ENCODE measurements at regions not wholly inside any gene's neighbourhood (a gene's known extent, or its start where the extent isn't known, plus 50 kb on each side); places are given as distances from the start of the nearest gene placed in this dataset.

DNA sequence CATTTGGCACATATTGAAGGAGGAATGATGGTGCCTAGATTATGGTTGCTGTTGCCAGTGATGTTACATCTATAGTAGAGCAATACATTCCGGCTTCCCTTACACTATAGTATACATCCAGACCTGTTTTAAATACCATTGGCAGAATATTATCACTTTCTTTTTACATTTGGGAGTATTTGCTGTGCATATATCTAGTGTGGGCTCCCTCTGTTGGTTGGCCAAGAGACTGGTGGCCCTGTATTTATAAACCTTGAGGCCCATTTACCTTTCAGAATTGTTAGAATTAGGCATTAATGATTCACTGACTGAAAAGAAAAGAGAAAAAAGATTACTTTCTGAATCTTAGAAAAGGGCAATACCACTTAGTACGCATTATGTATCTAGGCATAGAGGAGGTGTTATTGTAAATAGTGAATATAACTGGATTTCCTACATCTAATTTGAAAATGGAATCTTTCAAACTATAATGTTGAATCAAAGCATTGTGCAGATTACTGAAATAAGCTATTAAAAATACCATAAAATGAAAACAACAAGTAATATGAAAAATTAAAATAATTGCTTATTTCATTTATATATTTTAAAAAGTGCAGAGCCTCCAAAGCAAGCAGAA is 628.8 kb upstream of the MAN1A1 start:
- no peaks in the 10 kb centered on the region for H3K27me3 ChIP-seq (ENCODE audit: control insufficient read depth, insufficient read depth, low read length)

DNA sequence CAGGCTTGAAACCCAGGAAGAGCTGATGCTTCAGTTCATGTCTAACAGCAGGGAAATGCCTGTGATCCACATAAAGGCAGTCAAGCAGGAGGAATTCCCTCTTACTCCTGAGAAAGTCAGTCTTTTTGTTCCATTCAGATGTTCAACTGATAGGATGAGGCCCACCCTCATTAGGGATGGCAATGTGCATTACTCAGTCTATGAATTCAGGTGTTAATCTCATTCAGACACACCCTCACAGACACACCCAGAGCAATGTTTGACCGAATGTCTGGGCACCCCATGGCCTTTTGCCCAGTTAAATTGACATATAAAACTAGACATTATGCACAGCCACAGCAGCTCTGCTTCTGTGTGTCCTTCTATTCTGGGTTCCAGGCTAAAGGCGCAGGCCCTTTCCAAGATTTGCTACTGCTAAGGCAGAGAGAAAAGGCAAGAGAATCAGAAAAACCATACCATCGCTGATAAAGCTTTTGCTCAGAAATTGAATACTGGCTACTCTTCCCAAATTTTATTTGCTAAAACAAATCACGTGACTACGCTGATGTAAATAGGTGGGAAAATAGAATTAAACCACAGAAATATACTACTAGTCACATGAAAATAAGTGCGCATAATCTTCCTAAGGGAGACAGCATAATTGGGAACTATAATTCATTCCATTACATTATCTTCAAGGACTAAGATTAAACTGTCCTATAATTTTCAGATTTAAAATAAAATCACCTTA is 625.0 kb upstream of the MAN1A1 start:
- no peak overlapping the region for H3K27ac ChIP-seq (ENCODE audit: low read depth, low read length)
- no peak overlapping the region for H3K4me3 ChIP-seq (ENCODE audit: low read depth, low read length)
- no peak overlapping the region for H3K9ac ChIP-seq (ENCODE audit: low read depth, low read length)
- no peaks in the 10 kb centered on the region for H3K9me3 ChIP-seq (ENCODE audit: control insufficient read depth, insufficient read depth, low read length)
- H3K36me3 ChIP-seq (ENCODE audit: control insufficient read depth, insufficient read depth, low read length) = no peaks in the 10 kb centered on the region
- no peaks in the 10 kb centered on the region for H3K4me1 ChIP-seq (ENCODE audit: control insufficient read depth, insufficient read depth, low read length)
- no peaks in the 10 kb centered on the region for H3K27me3 ChIP-seq (ENCODE audit: control insufficient read depth, insufficient read depth, low read length)

More for the DNA sequence above, 628.8 kb upstream of the MAN1A1 start:
- Histone ChIP-seq H3K36me3 (ENCODE audit: control insufficient read depth, insufficient read depth, low read length) (no peaks in the 10 kb centered on the region), H3K4me1 (ENCODE audit: control insufficient read depth, insufficient read depth, low read length) (no peaks in the 10 kb centered on the region), H3K27ac (ENCODE audit: low read depth, low read length) (no peak overlapping the region), H3K9ac (ENCODE audit: low read depth, low read length) (no peak overlapping the region), H3K9me3 (ENCODE audit: control insufficient read depth, insufficient read depth, low read length) (no peaks in the 10 kb centered on the region), H3K4me3 (ENCODE audit: low read depth, low read length) (no peak overlapping the region)

DNA sequence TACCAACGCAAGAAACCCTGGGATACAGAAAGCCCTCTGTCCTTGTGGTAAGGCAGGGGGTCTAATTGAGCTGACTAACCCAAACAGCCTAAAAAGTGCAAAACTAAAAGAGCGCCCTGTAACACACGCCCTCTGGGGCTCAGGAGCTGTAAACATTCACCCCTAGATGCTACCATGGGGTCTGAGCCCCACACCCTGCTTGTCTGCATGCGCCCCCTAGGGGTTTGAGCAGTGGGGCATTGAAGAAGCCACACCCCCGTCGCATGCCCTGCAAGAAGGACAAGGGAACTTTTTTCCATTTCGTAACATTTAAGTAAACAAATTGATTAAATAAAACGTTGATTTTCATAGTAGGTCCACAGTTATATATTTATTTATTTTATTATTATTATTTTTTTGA is 616.9 kb upstream of the MAN1A1 start:
- H3K4me3 ChIP-seq (ENCODE audit: low read depth, low read length) = no peak overlapping the region
- no peak overlapping the region for H3K9ac ChIP-seq (ENCODE audit: low read depth, low read length)
- H3K36me3 ChIP-seq (ENCODE audit: control insufficient read depth, insufficient read depth, low read length) = no peaks in the 10 kb centered on the region
- no peaks in the 10 kb centered on the region for H3K27me3 ChIP-seq (ENCODE audit: control insufficient read depth, insufficient read depth, low read length)
- H3K27ac ChIP-seq (ENCODE audit: low read depth, low read length) = no peak overlapping the region
- H3K9me3 ChIP-seq (ENCODE audit: control insufficient read depth, insufficient read depth, low read length) = no peaks in the 10 kb centered on the region
- H3K4me1 ChIP-seq (ENCODE audit: control insufficient read depth, insufficient read depth, low read length) = no peaks in the 10 kb centered on the region

DNA sequence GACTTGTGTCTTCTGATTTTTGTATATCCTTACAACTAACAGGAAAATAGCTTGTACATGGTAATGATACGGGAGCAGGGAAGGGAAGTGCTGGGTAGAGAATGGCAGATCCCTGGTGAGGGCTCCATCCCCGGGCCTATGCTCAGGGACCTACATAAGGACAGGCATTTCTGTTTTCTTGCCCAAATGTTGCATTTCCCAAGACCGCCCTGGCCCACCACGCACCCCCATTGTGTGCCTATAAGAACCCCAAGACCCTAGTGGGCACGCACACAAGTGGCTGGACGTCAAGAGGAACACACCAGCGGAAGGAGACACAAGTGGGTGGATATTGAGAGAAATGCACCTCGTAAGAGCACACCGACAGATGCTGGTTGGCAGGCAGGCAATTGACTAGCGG is 616.3 kb upstream of the MAN1A1 start:
- Histone ChIP-seq H3K27ac (ENCODE audit: low read depth, low read length) (no peak overlapping the region), H3K4me1 (ENCODE audit: control insufficient read depth, insufficient read depth, low read length) (no peaks in the 10 kb centered on the region), H3K27me3 (ENCODE audit: control insufficient read depth, insufficient read depth, low read length) (no peaks in the 10 kb centered on the region), H3K9ac (ENCODE audit: low read depth, low read length) (no peak overlapping the region), H3K9me3 (ENCODE audit: control insufficient read depth, insufficient read depth, low read length) (no peaks in the 10 kb centered on the region), H3K36me3 (ENCODE audit: control insufficient read depth, insufficient read depth, low read length) (no peaks in the 10 kb centered on the region), H3K4me3 (ENCODE audit: low read depth, low read length) (no peak overlapping the region)

DNA sequence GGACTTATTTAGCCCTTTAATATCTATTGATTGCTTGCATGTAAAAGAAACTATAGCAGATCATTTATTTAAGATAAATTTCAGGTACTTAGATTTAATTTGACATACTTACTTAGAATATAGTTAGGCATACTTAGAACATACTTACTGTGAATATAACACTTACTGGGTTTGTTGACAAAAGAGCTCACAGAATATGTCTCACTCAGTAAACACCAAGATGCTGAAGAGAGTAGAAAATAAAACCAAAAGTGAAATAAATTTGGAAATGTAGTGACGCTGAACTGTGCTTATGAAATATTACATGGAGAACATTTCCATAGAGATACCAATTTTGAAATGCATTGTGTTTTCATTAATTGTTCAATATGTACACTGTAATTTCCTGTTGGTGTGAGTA is 615.4 kb upstream of the MAN1A1 start:
- Histone ChIP-seq H3K9ac (ENCODE audit: low read depth, low read length) (no peak overlapping the region), H3K27ac (ENCODE audit: low read depth, low read length) (no peak overlapping the region), H3K36me3 (ENCODE audit: control insufficient read depth, insufficient read depth, low read length) (no peaks in the 10 kb centered on the region), H3K27me3 (ENCODE audit: control insufficient read depth, insufficient read depth, low read length) (no peaks in the 10 kb centered on the region), H3K9me3 (ENCODE audit: control insufficient read depth, insufficient read depth, low read length) (no peaks in the 10 kb centered on the region), H3K4me3 (ENCODE audit: low read depth, low read length) (no peak overlapping the region), H3K4me1 (ENCODE audit: control insufficient read depth, insufficient read depth, low read length) (peaks cover 4% of the 10 kb centered on the region)

DNA sequence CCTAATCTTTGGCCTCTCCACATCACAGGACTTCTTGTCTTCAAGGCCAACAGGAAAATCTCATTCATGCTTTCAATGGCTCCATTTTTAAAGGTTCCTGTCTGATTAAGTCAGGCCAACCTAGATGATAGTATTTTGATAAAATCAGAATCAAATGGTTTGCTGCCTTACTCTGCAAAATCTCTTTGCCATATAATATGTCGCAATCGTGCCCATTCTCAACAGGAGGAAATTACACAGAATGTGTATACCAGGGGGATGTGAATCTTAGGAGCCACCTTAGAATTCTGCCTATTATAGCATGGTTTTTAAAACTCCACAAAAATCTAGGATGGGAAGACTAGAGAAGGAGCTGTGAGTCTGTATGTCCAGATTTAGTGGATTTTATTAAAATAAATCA is 612.9 kb upstream of the MAN1A1 start:
- Histone ChIP-seq H3K27me3 (ENCODE audit: control insufficient read depth, insufficient read depth, low read length) (no peaks in the 10 kb centered on the region), H3K9me3 (ENCODE audit: control insufficient read depth, insufficient read depth, low read length) (no peaks in the 10 kb centered on the region), H3K4me1 (ENCODE audit: control insufficient read depth, insufficient read depth, low read length) (peaks cover 10% of the 10 kb centered on the region), H3K9ac (ENCODE audit: low read depth, low read length) (no peak overlapping the region), H3K4me3 (ENCODE audit: low read depth, low read length) (no peak overlapping the region), H3K36me3 (ENCODE audit: control insufficient read depth, insufficient read depth, low read length) (no peaks in the 10 kb centered on the region), H3K27ac (ENCODE audit: low read depth, low read length) (no peak overlapping the region)

DNA sequence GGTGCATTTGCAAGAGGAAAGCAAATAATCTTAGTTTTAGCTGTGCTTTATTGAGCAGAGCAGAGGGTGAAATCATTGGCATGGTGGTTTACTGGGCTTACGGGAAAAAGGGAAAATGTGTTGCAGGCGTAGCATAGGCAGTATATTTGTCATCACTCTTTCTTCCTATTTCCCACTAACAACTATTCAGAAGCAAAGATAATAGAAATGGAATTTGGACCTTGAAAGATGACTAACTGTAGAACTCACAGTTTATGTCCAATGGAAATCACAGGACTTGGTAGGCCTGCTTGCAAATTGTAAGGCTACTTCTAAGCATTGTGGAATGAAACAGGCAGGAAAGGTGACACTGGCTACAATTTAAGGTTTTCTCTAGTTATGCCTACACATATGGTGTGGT is 611.9 kb upstream of the MAN1A1 start:
- Histone ChIP-seq H3K9ac (ENCODE audit: low read depth, low read length) (no peak overlapping the region), H3K27ac (ENCODE audit: low read depth, low read length) (no peak overlapping the region)

DNA sequence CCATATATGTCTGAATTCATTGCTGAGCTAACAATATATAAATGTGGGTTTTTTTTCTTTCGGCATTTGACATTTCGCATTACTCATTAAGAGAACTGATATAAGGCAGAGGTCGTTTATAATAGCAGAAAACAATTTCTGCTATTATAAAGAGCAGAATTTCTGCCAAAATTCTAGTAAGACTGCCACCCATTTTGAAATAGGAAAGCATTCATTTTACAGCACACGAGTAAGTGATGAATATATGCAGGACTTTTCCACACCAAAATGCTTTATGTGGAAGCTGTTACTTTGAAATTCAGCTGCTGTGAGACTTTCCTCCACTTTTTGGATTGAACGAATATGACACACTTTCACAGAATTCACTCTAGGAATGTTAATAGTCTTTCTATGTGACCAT is 610.9 kb upstream of the MAN1A1 start:
- no peaks in the 10 kb centered on the region for H3K36me3 ChIP-seq (ENCODE audit: control insufficient read depth, insufficient read depth, low read length)
- H3K4me3 ChIP-seq (ENCODE audit: low read depth, low read length) = no peak overlapping the region
- no peaks in the 10 kb centered on the region for H3K27me3 ChIP-seq (ENCODE audit: control insufficient read depth, insufficient read depth, low read length)
- H3K4me1 ChIP-seq (ENCODE audit: control insufficient read depth, insufficient read depth, low read length) = peaks cover 17% of the 10 kb centered on the region
- H3K27ac ChIP-seq (ENCODE audit: low read depth, low read length) = no peak overlapping the region
- no peaks in the 10 kb centered on the region for H3K9me3 ChIP-seq (ENCODE audit: control insufficient read depth, insufficient read depth, low read length)
- H3K9ac ChIP-seq (ENCODE audit: low read depth, low read length) = no peak overlapping the region

More for the DNA sequence above, 611.9 kb upstream of the MAN1A1 start:
- H3K36me3 ChIP-seq (ENCODE audit: control insufficient read depth, insufficient read depth, low read length) = no peaks in the 10 kb centered on the region
- no peaks in the 10 kb centered on the region for H3K27me3 ChIP-seq (ENCODE audit: control insufficient read depth, insufficient read depth, low read length)
- peaks cover 17% of the 10 kb centered on the region for H3K4me1 ChIP-seq (ENCODE audit: control insufficient read depth, insufficient read depth, low read length)
- H3K9me3 ChIP-seq (ENCODE audit: control insufficient read depth, insufficient read depth, low read length) = no peaks in the 10 kb centered on the region
- H3K4me3 ChIP-seq (ENCODE audit: low read depth, low read length) = no peak overlapping the region

DNA sequence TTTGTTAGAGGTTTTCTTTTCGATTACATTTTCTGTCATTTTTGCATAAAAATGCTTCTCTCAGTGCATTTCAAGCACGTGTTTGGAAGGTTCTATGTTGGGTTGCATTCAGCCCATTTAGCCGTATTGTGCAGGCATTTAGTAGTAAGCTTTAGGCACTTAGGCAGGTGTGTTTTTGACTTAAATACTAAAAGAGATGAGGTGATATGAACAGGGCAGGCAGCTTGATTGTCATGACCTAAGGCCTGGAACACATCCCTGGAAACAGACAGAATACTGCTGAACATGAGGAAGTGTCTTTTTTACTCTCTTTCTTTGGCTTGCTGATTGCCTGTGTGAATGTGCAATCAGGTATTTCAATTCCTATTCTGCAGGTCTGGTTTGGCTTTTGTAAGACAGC is 610.5 kb upstream of the MAN1A1 start:
- H3K9ac ChIP-seq (ENCODE audit: low read depth, low read length) = no peak overlapping the region
- no peaks in the 10 kb centered on the region for H3K36me3 ChIP-seq (ENCODE audit: control insufficient read depth, insufficient read depth, low read length)
- H3K4me1 ChIP-seq (ENCODE audit: control insufficient read depth, insufficient read depth, low read length) = peaks cover 17% of the 10 kb centered on the region
- no peaks in the 10 kb centered on the region for H3K27me3 ChIP-seq (ENCODE audit: control insufficient read depth, insufficient read depth, low read length)
- no peaks in the 10 kb centered on the region for H3K9me3 ChIP-seq (ENCODE audit: control insufficient read depth, insufficient read depth, low read length)
- H3K27ac ChIP-seq (ENCODE audit: low read depth, low read length) = no peak overlapping the region
- H3K4me3 ChIP-seq (ENCODE audit: low read depth, low read length) = no peak overlapping the region

DNA sequence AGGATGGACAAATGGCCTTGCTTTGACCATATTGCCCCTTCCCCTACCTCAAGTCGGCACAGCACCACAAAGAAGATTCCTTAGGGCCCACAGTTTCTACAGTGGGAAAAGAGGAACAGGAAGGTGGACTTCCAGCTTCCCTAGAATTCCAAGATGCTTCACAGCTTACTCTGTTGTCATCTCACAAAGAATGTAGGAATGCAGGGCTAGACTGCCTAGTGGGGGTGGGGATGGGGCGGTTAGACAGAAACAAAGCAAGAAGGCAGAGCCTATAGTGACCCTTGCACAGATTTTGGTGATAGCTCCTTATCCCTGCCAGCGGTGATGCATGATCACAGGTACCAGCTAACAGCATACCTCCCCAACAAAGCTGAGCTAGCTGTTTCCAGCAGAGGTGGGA is 607.6 kb upstream of the MAN1A1 start:
- H3K4me3 ChIP-seq (ENCODE audit: low read depth, low read length) = no peak overlapping the region
- no peak overlapping the region for H3K9ac ChIP-seq (ENCODE audit: low read depth, low read length)
- H3K27ac ChIP-seq (ENCODE audit: low read depth, low read length) = no peak overlapping the region
- no peaks in the 10 kb centered on the region for H3K36me3 ChIP-seq (ENCODE audit: control insufficient read depth, insufficient read depth, low read length)
- no peaks in the 10 kb centered on the region for H3K9me3 ChIP-seq (ENCODE audit: control insufficient read depth, insufficient read depth, low read length)
- H3K27me3 ChIP-seq (ENCODE audit: control insufficient read depth, insufficient read depth, low read length) = no peaks in the 10 kb centered on the region
- peaks cover 17% of the 10 kb centered on the region for H3K4me1 ChIP-seq (ENCODE audit: control insufficient read depth, insufficient read depth, low read length)

DNA sequence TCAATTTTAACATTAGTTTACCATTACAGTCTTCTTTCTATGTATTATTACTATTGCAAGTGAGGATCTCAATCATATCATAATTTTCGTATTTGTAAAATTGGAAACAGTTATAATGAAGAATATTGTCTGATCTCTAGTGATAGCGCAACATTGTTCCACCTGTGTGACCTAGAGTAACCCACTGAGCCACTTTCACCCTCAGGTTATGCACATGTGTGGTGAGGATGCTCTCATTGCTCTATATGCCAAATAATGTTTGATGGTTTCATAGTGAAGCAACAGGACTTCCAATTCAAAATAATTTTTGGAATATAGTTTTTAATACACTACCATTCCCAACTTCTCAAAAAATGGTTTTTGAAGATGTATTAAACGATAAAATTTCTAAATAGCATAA is 603.1 kb upstream of the MAN1A1 start:
- Histone ChIP-seq H3K9me3 (ENCODE audit: control insufficient read depth, insufficient read depth, low read length) (no peaks in the 10 kb centered on the region), H3K36me3 (ENCODE audit: control insufficient read depth, insufficient read depth, low read length) (no peaks in the 10 kb centered on the region), H3K4me3 (ENCODE audit: low read depth, low read length) (no peak overlapping the region), H3K4me1 (ENCODE audit: control insufficient read depth, insufficient read depth, low read length) (peaks cover 9% of the 10 kb centered on the region), H3K9ac (ENCODE audit: low read depth, low read length) (no peak overlapping the region), H3K27ac (ENCODE audit: low read depth, low read length) (no peak overlapping the region), H3K27me3 (ENCODE audit: control insufficient read depth, insufficient read depth, low read length) (no peaks in the 10 kb centered on the region)

Data from HUES48 (cell line).